H1 (cell line): ENCODE measurements at regions not wholly inside any gene's neighbourhood (a gene's known extent, or its start where the extent isn't known, plus 50 kb on each side); places are given as distances from the start of the nearest gene placed in this dataset.

Source experiments
- HDAC6 ChIP-seq: IDR thresholded peaks from one replicate; pipeline ENCODE4 v1.7.1; 2012; ENCODE audit warnings: low read depth, mild to moderate bottlenecking, inconsistent platforms, low read length, moderate library complexity
- KDM4A ChIP-seq: IDR thresholded peaks from one replicate; pipeline ENCODE4 v1.7.1; 2012; ENCODE audit warnings: low read depth, mild to moderate bottlenecking, moderate library complexity, low read length, inconsistent platforms; ENCODE audit not compliant: severe bottlenecking
- NRF1 ChIP-seq: IDR thresholded peaks from 2 replicates; pipeline ENCODE4 v1.6.1; 2011; ENCODE audit warnings: mild to moderate bottlenecking, low read depth, low read length, improper control_type of control experiment
- POLR2A ChIP-seq, 2 experiments: IDR thresholded peaks; 1 replicate in 1 of 2; 2 replicates in 1 of 2; pipeline ENCODE4 v1.6.1; 2011; ENCODE audit warnings: low read depth in 2 of 2, low read length in 2 of 2, mild to moderate bottlenecking in 2 of 2; ENCODE audit errors: control extremely low read depth in 1 of 2
- POLR2AphosphoS5 ChIP-seq: IDR thresholded peaks from 2 replicates; pipeline ENCODE4 v1.6.1; 2011; ENCODE audit warnings: low read depth, low read length
- SP4 ChIP-seq: IDR thresholded peaks from 2 replicates; pipeline ENCODE4 v1.6.1; 2012; ENCODE audit warnings: low read length, inconsistent platforms
- TF ChIP-seq, protein P1 (sequence below): fragments of 300-600 bp; sonication (generic); IDR thresholded peaks from 2 replicates; pipeline ENCODE4 v1.7.1; 2012; ENCODE audit warnings: low read length, moderate library complexity, mild to moderate bottlenecking, inconsistent platforms; ENCODE audit not compliant: insufficient replicate concordance

DNA sequence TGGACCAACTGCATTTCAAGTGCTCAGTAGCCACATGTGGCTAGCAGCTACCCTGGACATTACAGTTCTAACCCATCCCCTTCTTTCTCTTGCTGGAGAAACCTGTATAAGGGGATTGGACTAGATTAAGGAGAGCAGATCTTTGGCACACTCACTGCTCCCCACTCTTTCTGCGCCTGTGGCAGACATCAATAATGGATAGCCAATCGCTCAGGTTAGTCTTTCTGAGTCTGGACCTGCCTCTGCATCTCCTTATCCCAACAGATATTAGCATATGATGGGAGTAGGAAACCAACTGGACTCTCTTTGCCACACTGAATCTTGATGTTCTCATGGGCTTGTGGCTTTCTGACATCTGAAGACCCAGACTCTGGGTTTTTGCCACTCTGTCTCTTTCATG is 81.7 kb downstream of the IRX5 start (continued):
- TF ChIP-seq, protein P1, sequence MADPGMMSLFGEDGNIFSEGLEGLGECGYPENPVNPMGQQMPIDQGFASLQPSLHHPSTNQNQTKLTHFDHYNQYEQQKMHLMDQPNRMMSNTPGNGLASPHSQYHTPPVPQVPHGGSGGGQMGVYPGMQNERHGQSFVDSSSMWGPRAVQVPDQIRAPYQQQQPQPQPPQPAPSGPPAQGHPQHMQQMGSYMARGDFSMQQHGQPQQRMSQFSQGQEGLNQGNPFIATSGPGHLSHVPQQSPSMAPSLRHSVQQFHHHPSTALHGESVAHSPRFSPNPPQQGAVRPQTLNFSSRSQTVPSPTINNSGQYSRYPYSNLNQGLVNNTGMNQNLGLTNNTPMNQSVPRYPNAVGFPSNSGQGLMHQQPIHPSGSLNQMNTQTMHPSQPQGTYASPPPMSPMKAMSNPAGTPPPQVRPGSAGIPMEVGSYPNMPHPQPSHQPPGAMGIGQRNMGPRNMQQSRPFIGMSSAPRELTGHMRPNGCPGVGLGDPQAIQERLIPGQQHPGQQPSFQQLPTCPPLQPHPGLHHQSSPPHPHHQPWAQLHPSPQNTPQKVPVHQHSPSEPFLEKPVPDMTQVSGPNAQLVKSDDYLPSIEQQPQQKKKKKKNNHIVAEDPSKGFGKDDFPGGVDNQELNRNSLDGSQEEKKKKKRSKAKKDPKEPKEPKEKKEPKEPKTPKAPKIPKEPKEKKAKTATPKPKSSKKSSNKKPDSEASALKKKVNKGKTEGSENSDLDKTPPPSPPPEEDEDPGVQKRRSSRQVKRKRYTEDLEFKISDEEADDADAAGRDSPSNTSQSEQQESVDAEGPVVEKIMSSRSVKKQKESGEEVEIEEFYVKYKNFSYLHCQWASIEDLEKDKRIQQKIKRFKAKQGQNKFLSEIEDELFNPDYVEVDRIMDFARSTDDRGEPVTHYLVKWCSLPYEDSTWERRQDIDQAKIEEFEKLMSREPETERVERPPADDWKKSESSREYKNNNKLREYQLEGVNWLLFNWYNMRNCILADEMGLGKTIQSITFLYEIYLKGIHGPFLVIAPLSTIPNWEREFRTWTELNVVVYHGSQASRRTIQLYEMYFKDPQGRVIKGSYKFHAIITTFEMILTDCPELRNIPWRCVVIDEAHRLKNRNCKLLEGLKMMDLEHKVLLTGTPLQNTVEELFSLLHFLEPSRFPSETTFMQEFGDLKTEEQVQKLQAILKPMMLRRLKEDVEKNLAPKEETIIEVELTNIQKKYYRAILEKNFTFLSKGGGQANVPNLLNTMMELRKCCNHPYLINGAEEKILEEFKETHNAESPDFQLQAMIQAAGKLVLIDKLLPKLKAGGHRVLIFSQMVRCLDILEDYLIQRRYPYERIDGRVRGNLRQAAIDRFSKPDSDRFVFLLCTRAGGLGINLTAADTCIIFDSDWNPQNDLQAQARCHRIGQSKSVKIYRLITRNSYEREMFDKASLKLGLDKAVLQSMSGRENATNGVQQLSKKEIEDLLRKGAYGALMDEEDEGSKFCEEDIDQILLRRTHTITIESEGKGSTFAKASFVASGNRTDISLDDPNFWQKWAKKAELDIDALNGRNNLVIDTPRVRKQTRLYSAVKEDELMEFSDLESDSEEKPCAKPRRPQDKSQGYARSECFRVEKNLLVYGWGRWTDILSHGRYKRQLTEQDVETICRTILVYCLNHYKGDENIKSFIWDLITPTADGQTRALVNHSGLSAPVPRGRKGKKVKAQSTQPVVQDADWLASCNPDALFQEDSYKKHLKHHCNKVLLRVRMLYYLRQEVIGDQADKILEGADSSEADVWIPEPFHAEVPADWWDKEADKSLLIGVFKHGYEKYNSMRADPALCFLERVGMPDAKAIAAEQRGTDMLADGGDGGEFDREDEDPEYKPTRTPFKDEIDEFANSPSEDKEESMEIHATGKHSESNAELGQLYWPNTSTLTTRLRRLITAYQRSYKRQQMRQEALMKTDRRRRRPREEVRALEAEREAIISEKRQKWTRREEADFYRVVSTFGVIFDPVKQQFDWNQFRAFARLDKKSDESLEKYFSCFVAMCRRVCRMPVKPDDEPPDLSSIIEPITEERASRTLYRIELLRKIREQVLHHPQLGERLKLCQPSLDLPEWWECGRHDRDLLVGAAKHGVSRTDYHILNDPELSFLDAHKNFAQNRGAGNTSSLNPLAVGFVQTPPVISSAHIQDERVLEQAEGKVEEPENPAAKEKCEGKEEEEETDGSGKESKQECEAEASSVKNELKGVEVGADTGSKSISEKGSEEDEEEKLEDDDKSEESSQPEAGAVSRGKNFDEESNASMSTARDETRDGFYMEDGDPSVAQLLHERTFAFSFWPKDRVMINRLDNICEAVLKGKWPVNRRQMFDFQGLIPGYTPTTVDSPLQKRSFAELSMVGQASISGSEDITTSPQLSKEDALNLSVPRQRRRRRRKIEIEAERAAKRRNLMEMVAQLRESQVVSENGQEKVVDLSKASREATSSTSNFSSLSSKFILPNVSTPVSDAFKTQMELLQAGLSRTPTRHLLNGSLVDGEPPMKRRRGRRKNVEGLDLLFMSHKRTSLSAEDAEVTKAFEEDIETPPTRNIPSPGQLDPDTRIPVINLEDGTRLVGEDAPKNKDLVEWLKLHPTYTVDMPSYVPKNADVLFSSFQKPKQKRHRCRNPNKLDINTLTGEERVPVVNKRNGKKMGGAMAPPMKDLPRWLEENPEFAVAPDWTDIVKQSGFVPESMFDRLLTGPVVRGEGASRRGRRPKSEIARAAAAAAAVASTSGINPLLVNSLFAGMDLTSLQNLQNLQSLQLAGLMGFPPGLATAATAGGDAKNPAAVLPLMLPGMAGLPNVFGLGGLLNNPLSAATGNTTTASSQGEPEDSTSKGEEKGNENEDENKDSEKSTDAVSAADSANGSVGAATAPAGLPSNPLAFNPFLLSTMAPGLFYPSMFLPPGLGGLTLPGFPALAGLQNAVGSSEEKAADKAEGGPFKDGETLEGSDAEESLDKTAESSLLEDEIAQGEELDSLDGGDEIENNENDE = no peak
- TF ChIP-seq SP4 (no peak), POLR2AphosphoS5 (no peak), HDAC6 (no peak), NRF1 (no peak), POLR2A (IDR thresholded peaks at IDR 0.05; ENCODE audit: control extremely low read depth in 1 of 2, low read depth in 2 of 2, low read length in 2 of 2) (no peak), KDM4A (no peak)
- TF ChIP-seq, all 59 proteins: peak for 0
